HepG2 (cell line): ENCODE measurements at regions not wholly inside any gene's neighbourhood (a gene's known extent, or its start where the extent isn't known, plus 50 kb on each side); places are given as distances from the start of the nearest gene placed in this dataset.

Source experiments
- ATAC-seq: fragments of 200-7000 bp; cut with Tn5 transposase; 3 replicates; pipeline ENCODE4 v1.9.1; 2020; ENCODE audit warnings: mild to moderate bottlenecking, moderate library complexity
- BruUV-seq: library from RNA; stranded (reverse); fragments of 400-500 nt; replicated peaks from 2 replicates; lab custom pipeline; 2021; lab: Mats Ljungman, UMichigan
- CTCF ChIA-PET: fragments of 300-600 bp; formaldehyde crosslinking; extraction: SDS; loops from one replicate; lab custom pipeline; 2021; ENCODE audit warnings: low total read pairs, inconsistent platforms, low intra/inter-chr PET ratio; lab: Yijun Ruan, JAX
- POLR2A ChIA-PET: fragments of 350-600 bp; sonication (Branson Sonifier 250); formaldehyde crosslinking; loops from one replicate; lab custom pipeline; 2020; ENCODE audit warnings: antibody characterized with exemption, inconsistent platforms; lab: Yijun Ruan, JAX
- DNase-seq: peaks from one replicate; pipeline ENCODE4 v3.0.0-alpha.2; 2015; ENCODE audit warnings: low spot score
- FAIRE-seq: peaks from 3 replicates; lab custom pipeline; 2011; peaks lifted over from hg19 to GRCh38; lab: Jason Lieb, UNC
- H2AFZ ChIP-seq: one replicate; pipeline ENCODE4 v1.6.1; 2011; ENCODE audit warnings: low read length, inconsistent platforms
- H3K27ac ChIP-seq: fragments of 300-600 bp; 3 replicates; pipeline ENCODE4 v1.8.0; 2011; ENCODE audit warnings: mixed run types, mild to moderate bottlenecking, mixed read lengths, low read length, inconsistent platforms; ENCODE audit not compliant: insufficient read depth; ENCODE audit errors: extremely low read length
- H3K27me3 ChIP-seq, 2 experiments: fragments of 200-600 bp in 1 of 2; 2 replicates in 1 of 2; 3 replicates in 1 of 2; pipeline versions ENCODE4 v1.6.0 to v1.8.0; 2011; ENCODE audit warnings: low read length in 2 of 2, mild to moderate bottlenecking in 2 of 2, moderate library complexity in 2 of 2, inconsistent platforms in 1 of 2; ENCODE audit not compliant: insufficient read depth in 2 of 2, control insufficient read depth in 1 of 2
- H3K36me3 ChIP-seq, 2 experiments: fragments of 200-600 bp in 1 of 2; replicated peaks in 1 of 2; 2 replicates in 1 of 2; 3 replicates in 1 of 2; pipeline versions ENCODE4 v1.5.1 to v1.8.0; 2011; ENCODE audit warnings: low read length in 2 of 2, inconsistent platforms in 1 of 2; ENCODE audit not compliant: insufficient read depth in 2 of 2, control insufficient read depth in 1 of 2
- H3K4me1 ChIP-seq: 2 replicates; pipeline ENCODE4 v1.5.1; 2012; ENCODE audit warnings: low read length, inconsistent platforms; ENCODE audit not compliant: insufficient read depth
- H3K4me2 ChIP-seq: 2 replicates; pipeline ENCODE4 v1.6.0; 2011; ENCODE audit warnings: low read depth, low read length, inconsistent platforms
- H3K4me3 ChIP-seq, 3 experiments: fragments of 200-600 bp in 1 of 3; sonication (generic), shearing (Covaris generic) in 1 of 3; replicated peaks in 1 of 3; 2 replicates each; pipeline ENCODE4 v1.5.1; 2011 to 2016; ENCODE audit warnings: low read length in 3 of 3, inconsistent platforms in 2 of 3, low read depth in 2 of 3, mild to moderate bottlenecking in 2 of 3, control low read depth in 1 of 3, mixed read lengths in 1 of 3; ENCODE audit not compliant: insufficient read depth in 1 of 3
- H3K79me2 ChIP-seq: one replicate; pipeline ENCODE4 v1.6.1; 2011; ENCODE audit warnings: low read length, inconsistent platforms; ENCODE audit not compliant: insufficient read depth
- H3K9ac ChIP-seq: 2 replicates; pipeline ENCODE4 v1.6.0; 2011; ENCODE audit warnings: mild to moderate bottlenecking, low read depth, low read length, inconsistent platforms; ENCODE audit not compliant: insufficient read depth
- H3K9me3 ChIP-seq: 2 replicates; pipeline ENCODE4 v1.5.1; 2012; ENCODE audit warnings: mild to moderate bottlenecking, low read length
- H4K20me1 ChIP-seq: 2 replicates; pipeline ENCODE4 v1.6.0; 2011; ENCODE audit warnings: inconsistent platforms, mild to moderate bottlenecking, low read length, moderate library complexity; ENCODE audit not compliant: insufficient read depth
- AHR ChIP-seq: IDR thresholded peaks from 2 replicates; pipeline ENCODE4 v1.6.1; 2018; ENCODE audit warnings: missing genetic modification reagents, missing compliant biosample characterization
- BHLHE40 ChIP-seq: IDR thresholded peaks from 2 replicates; pipeline ENCODE4 v1.6.1; 2011; ENCODE audit warnings: low read length, improper control_type of control experiment
- HNRNPUL1 ChIP-seq: fragments of 200-400 bp; formaldehyde crosslinking; IDR thresholded peaks from 2 replicates; pipeline ENCODE4 v1.6.1; 2017; ENCODE audit warnings: low read depth, mild to moderate bottlenecking, low read length, moderate library complexity
- MZF1 ChIP-seq: sonication (generic); formaldehyde crosslinking; IDR thresholded peaks from 2 replicates; pipeline ENCODE4 v1.8.1; 2023; ENCODE audit warnings: mild to moderate bottlenecking, missing genetic modification reagents, borderline replicate concordance
- NCOR1 ChIP-seq: fragments of 200-600 bp; sonication (generic); IDR thresholded peaks from 2 replicates; pipeline ENCODE4 v1.7.0; 2017; ENCODE audit warnings: antibody characterized with exemption, low read length, borderline replicate concordance
- POLR2AphosphoS2 ChIP-seq: IDR thresholded peaks from 2 replicates; pipeline ENCODE4 v1.6.1; 2011; ENCODE audit warnings: low read depth, low read length, improper control_type of control experiment
- SMAD1 ChIP-seq: sonication (generic); formaldehyde crosslinking; IDR thresholded peaks from 2 replicates; pipeline ENCODE4 v1.4.0; 2020; ENCODE audit warnings: missing genetic modification reagents, low read depth, mild to moderate bottlenecking, borderline replicate concordance
- SNRNP70 ChIP-seq: fragments of 200-400 bp; formaldehyde crosslinking; IDR thresholded peaks from 2 replicates; pipeline ENCODE4 v1.6.1; 2017; ENCODE audit warnings: mild to moderate bottlenecking, low read depth, low read length, moderate library complexity
- SRSF9 ChIP-seq: fragments of 200-400 bp; formaldehyde crosslinking; IDR thresholded peaks from 2 replicates; pipeline ENCODE4 v1.6.1; 2018; ENCODE audit warnings: borderline replicate concordance, mild to moderate bottlenecking, low read depth, low read length; ENCODE audit not compliant: insufficient read depth, poor library complexity, severe bottlenecking
- ZBTB8A ChIP-seq: sonication (generic); formaldehyde crosslinking; IDR thresholded peaks from 2 replicates; pipeline ENCODE4 v1.4.0; 2020; ENCODE audit warnings: mild to moderate bottlenecking, low read depth, missing genetic modification reagents, borderline replicate concordance
- ZNF24 ChIP-seq: fragments of 450-650 bp; IDR thresholded peaks from 2 replicates; pipeline ENCODE4 v1.6.1; 2017; ENCODE audit warnings: antibody characterized with exemption, mild to moderate bottlenecking
- ZNF292 ChIP-seq: sonication (generic); formaldehyde crosslinking; IDR thresholded peaks from 2 replicates; pipeline ENCODE4 v1.8.1; 2022; ENCODE audit warnings: mild to moderate bottlenecking, low read depth, missing genetic modification reagents, borderline replicate concordance
- ZNF563 ChIP-seq: sonication (generic); formaldehyde crosslinking; IDR thresholded peaks from 2 replicates; pipeline ENCODE4 v1.8.0; 2022; ENCODE audit warnings: mild to moderate bottlenecking, moderate library complexity, missing genetic modification reagents
- ZNF564 ChIP-seq: sonication (generic); formaldehyde crosslinking; IDR thresholded peaks from 2 replicates; pipeline ENCODE4 v1.8.1; 2023; ENCODE audit warnings: mild to moderate bottlenecking, missing genetic modification reagents
- ZNF660 ChIP-seq: sonication (generic); formaldehyde crosslinking; IDR thresholded peaks from 2 replicates; pipeline ENCODE4 v1.5.1; 2020; ENCODE audit warnings: mild to moderate bottlenecking, low read depth, missing genetic modification reagents, borderline replicate concordance
- ZNF776 ChIP-seq: sonication (generic); formaldehyde crosslinking; IDR thresholded peaks from 2 replicates; pipeline ENCODE4 v1.4.0; 2020; ENCODE audit warnings: mild to moderate bottlenecking, missing genetic modification reagents
- ZNF788 ChIP-seq: sonication (generic); formaldehyde crosslinking; IDR thresholded peaks from 2 replicates; pipeline ENCODE4 v1.5.0; 2020; ENCODE audit warnings: mild to moderate bottlenecking, missing genetic modification reagents, borderline replicate concordance
- ZNF879 ChIP-seq: sonication (generic); formaldehyde crosslinking; IDR thresholded peaks from 2 replicates; pipeline ENCODE4 v1.8.1; 2023; ENCODE audit warnings: missing genetic modification reagents
- WGBS: methylation state at CpG from one replicate; pipeline ENCODE4 v1.1.6; 2017; ENCODE audit warnings: low lambda C conversion rate; 5-methylcytosine and 5-hydroxymethylcytosine counted together
- in situ Hi-C: cut with HindIII; loops from 2 replicates; pipeline ENCODE4 v1.10.0; 2017; ENCODE audit warnings: low pct_unique_long_range_greater_than_20kb; ENCODE audit not compliant: extremely low pct_ligation_motif_present
- intact Hi-C: fragments of 100-400 bp; cut with micrococcal nuclease; formaldehyde crosslinking; loops from one replicate; pipeline ENCODE4 v1.10.0; 2022; ENCODE audit not compliant: unreplicated experiment
- TF ChIP-seq, protein P1 (sequence below): sonication (generic); formaldehyde crosslinking; conservative IDR thresholded peaks from 2 replicates; pipeline ENCODE4 v1.4.0; 2020; ENCODE audit warnings: missing genetic modification reagents

DNA sequence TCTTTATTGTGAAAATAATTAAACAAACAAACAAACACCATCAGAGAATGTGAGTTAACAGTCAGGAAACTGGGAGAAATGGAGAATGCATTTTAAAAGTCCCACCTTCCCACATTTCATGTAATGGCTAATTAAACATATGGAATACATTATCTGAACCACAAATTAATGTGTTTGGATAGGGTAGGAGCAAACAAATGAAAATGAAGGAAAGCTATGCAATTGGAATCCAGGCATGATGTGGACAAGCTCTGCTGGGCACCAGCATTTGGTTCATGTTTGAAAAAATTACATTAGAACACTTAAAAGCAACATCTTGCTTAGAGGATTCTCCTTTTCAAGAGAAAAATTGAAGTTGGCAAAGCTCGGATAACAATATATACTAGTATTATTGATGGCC is 628.1 kb downstream of the LMO4 start (continued):
- no peak for TF ChIP-seq POLR2AphosphoS2
- TF ChIP-seq ZNF879 (CRISPR knock-in tag): no peak
- no peak for TF ChIP-seq ZNF660 (CRISPR knock-in tag)
- TF ChIP-seq, all 625 proteins: peak for 0

- FAIRE-seq: no peak
- TF ChIP-seq HNRNPUL1 (no peak), MZF1 (CRISPR knock-in tag) (no peak), SRSF9 (no peak), ZNF563 (no peak), SNRNP70 (no peak), ZBTB8A (CRISPR knock-in tag) (no peak), BHLHE40 (no peak), ZNF788 (no peak), NCOR1 (no peak), ZNF564 (CRISPR knock-in tag) (no peak), ZNF292 (no peak), ZNF776 (CRISPR knock-in tag) (no peak), ZNF24 (no peak), SMAD1 (CRISPR knock-in tag) (no peak), AHR (CRISPR knock-in tag) (no peak)
- TF ChIP-seq, protein P1, sequence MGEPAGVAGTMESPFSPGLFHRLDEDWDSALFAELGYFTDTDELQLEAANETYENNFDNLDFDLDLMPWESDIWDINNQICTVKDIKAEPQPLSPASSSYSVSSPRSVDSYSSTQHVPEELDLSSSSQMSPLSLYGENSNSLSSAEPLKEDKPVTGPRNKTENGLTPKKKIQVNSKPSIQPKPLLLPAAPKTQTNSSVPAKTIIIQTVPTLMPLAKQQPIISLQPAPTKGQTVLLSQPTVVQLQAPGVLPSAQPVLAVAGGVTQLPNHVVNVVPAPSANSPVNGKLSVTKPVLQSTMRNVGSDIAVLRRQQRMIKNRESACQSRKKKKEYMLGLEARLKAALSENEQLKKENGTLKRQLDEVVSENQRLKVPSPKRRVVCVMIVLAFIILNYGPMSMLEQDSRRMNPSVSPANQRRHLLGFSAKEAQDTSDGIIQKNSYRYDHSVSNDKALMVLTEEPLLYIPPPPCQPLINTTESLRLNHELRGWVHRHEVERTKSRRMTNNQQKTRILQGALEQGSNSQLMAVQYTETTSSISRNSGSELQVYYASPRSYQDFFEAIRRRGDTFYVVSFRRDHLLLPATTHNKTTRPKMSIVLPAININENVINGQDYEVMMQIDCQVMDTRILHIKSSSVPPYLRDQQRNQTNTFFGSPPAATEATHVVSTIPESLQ (CRISPR knock-in tag): no peak
- H3K4me1 ChIP-seq: no peaks in the 10 kb centered on the region
- no peak overlapping the region for H3K4me2 ChIP-seq
- no peak for DNase-seq
- ChIA-PET CTCF (no interaction called here), POLR2A (no interaction called here)
- no peaks in the 10 kb centered on the region for H3K9me3 ChIP-seq
- H3K4me3 ChIP-seq: no peak overlapping the region
- intact Hi-C loops (no loop called here), in situ Hi-C loops (loop anchor here (25.0 kb wide), 1 partner anchor 620 kb away; the partner anchor contains the start of gene LMO4)
- no peaks in the 10 kb centered on the region for H3K79me2 ChIP-seq
- 45% methylated on average over 3 of the region's 3 CpGs for WGBS
- no peak overlapping the region for H3K27ac ChIP-seq
- H3K36me3 ChIP-seq: no peaks in the 10 kb centered on the region
- no peaks in the 10 kb centered on the region for H4K20me1 ChIP-seq
- BruUV-seq: no TSS peak
- ATAC-seq: no peak
- no peaks in the 10 kb centered on the region for H3K27me3 ChIP-seq
- H2AFZ ChIP-seq: no peak overlapping the region
- no peak overlapping the region for H3K9ac ChIP-seq
Observed at GRCh38 chr1:87957331-87957730, 628.7 kb downstream of the LMO4 start.
